Naive thymus-derived CD8-positive, alpha-beta T cell (primary cell): ENCODE measurements at regions not wholly inside any gene's neighbourhood (a gene's known extent, or its start where the extent isn't known, plus 50 kb on each side); places are given as distances from the start of the nearest gene placed in this dataset.

Source experiments
- ATAC-seq, 2 donors: fragments of 150-1000 bp; cut with Tn5 transposase in 1 of 2; sonication (Bioruptor Pico), chemical (Tn5 transposase) in 1 of 2; 1 replicate in 1 of 2; 2 replicates in 1 of 2; pipeline ENCODE4 v1.10.0; 2021; ENCODE audit warnings: mild to moderate bottlenecking in 2 of 2, moderate library complexity in 2 of 2
- POLR2A ChIA-PET: fragments of 350-600 bp; sonication (Branson Sonifier 250); formaldehyde crosslinking; loops from one replicate; lab custom pipeline; 2021; ENCODE audit warnings: antibody characterized with exemption; lab: Charles Lee
- DNase-seq, 10 donors: peaks; one replicate each; pipeline versions ENCODE4 v3.0.0 to v3.0.0-alpha.2; 2020 to 2022
- H3K27ac Mint-ChIP-seq, 10 donors: one replicate each; pipeline ENCODE4 v1.8.0; 2020 to 2022; ENCODE audit warnings: mild to moderate bottlenecking in 10 of 10, mixed read lengths in 10 of 10, moderate library complexity in 4 of 10, inconsistent platforms in 1 of 10
- H3K27me3 Mint-ChIP-seq, 5 donors: one replicate each; pipeline ENCODE4 v1.8.0; 2021 to 2022; ENCODE audit warnings: mixed read lengths in 5 of 5
- H3K36me3 Mint-ChIP-seq, 3 donors: one replicate each; pipeline ENCODE4 v1.8.0; 2020 to 2022; ENCODE audit warnings: mixed read lengths in 3 of 3, mild to moderate bottlenecking in 2 of 3, inconsistent platforms in 1 of 3
- H3K4me1 Mint-ChIP-seq, 4 donors: one replicate each; pipeline ENCODE4 v1.8.0; 2021 to 2022; ENCODE audit warnings: mixed read lengths in 4 of 4
- H3K4me3 Mint-ChIP-seq, 10 donors: one replicate each; pipeline ENCODE4 v1.8.0; 2020 to 2022; ENCODE audit warnings: mild to moderate bottlenecking in 10 of 10, mixed read lengths in 10 of 10, moderate library complexity in 6 of 10, inconsistent platforms in 1 of 10
- H3K9me3 Mint-ChIP-seq, 9 donors: one replicate each; pipeline ENCODE4 v1.8.0; 2020 to 2022; ENCODE audit warnings: mixed read lengths in 9 of 9, mild to moderate bottlenecking in 3 of 9, inconsistent platforms in 1 of 9, moderate library complexity in 1 of 9

DNA sequence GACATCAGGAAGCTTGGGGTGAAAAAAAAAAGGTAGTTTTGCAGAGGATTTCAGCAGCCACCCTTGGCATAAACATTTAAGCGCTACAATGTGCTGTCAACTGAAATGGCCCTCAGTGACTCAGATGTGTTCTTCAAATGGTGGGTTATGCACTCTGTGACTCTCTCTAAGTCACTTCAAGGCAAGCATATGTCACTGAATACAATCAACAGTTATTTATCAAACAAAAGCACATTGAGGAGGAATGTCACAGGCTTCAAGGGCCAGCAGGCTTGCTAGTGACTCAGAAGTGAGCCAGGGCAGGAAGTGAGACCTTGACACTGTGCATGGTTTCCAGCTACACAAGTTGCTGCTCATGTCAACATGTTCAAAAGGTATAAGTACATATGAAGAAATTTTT, 523.7 kb upstream of the HTR2A start:
- no peak overlapping the region for H3K27ac Mint-ChIP-seq
- no peak overlapping the region for H3K4me3 Mint-ChIP-seq
- peaks cover 0 to 9% (median 0%) of the 10 kb centered on the region in 9 donors for H3K9me3 Mint-ChIP-seq
- H3K4me1 Mint-ChIP-seq, result no peaks in the 10 kb centered on the region
- no peak for ATAC-seq
- H3K36me3 Mint-ChIP-seq, result no peaks in the 10 kb centered on the region
- POLR2A ChIA-PET, result no interaction called here
- peaks cover 0 to 1% (median 0%) of the 10 kb centered on the region in 5 donors for H3K27me3 Mint-ChIP-seq
- DNase-seq, result no peak

DNA sequence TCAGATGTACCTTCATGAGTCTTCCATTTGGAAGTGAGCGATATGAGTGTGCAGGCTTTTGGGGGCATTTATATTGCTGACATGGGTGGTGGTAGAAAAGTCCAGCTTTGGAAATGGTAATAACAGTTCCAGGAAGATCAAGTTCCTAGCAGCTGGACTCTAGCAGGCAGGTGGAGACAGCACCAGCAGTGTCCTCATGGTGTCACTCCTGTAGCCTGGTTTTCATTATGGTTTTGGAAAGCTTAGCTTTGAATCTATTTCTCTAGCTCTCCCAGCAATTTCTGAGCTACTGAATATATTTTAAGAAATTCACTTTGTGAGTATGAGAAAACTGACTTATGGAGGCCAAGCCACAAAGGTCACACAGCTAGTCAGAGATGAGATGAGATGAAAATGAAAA, 523.2 kb upstream of the HTR2A start:
- Mint-ChIP-seq H3K27ac (no peak overlapping the region), H3K27me3 (peaks cover 0 to 1% (median 0%) of the 10 kb centered on the region in 5 donors), H3K36me3 (no peaks in the 10 kb centered on the region), H3K4me3 (no peak overlapping the region), H3K9me3 (peaks cover 0 to 9% (median 0%) of the 10 kb centered on the region in 9 donors), H3K4me1 (no peaks in the 10 kb centered on the region)
- ATAC-seq (no peak), DNase-seq (no peak)
- POLR2A ChIA-PET, result no interaction called here

DNA sequence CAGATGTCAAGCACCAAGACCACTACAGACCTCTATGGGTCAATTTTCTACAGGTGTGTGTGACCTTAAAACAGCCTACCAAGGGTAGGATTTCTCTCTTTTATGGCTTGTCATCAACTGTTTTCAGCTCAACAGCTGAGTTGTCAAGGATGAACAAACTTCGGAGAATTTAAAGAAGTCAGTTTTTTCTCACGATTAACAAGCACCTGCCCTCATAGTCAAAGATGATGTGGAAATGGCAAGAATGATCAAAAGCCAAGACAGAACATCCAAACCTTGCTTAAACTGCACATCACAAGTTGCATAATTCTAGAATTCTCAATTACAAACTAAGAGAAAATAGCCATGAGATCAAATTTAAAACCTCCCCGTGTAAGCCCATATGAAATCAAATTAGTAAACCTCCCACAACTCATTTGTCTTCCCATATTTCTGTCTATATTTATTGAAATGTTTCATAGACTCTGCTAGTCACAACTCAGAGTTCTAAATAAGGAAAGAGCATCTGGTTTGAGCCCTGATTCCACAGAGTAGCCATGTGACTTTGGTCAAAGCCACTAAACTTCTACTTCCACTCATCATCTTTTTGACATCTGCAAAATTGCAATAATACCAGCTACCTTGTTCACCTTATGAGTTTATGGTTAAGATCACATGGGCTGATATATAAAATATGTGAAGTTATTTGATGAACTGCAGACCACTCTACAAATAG, 521.5 kb upstream of the HTR2A start:
- Mint-ChIP-seq H3K9me3 (peaks cover 0 to 9% (median 0%) of the 10 kb centered on the region in 9 donors), H3K27ac (no peak overlapping the region), H3K4me1 (no peaks in the 10 kb centered on the region), H3K4me3 (no peak overlapping the region), H3K36me3 (no peaks in the 10 kb centered on the region), H3K27me3 (no peaks in the 10 kb centered on the region)
- DNase-seq, result no peak
- no peak for ATAC-seq
- POLR2A ChIA-PET, result no interaction called here

DNA sequence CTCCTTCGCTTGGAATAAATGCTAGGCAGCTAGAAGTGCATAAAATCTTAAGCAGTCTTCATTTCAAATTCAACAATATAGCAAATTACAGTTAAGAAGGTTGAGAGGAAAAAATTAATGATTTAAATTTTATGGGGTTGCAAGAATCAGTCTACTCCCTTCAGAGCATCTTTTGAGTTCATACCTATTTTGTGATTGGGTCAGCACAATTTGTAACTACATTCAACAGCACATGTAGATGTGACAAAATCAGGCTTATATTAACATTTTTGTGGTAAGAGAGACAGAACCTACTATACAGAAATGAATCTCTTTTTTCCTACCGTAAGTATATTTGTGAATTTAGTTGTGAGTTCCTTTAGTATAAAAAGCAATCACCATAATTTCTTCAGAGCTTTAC, 520.6 kb upstream of the HTR2A start:
- Mint-ChIP-seq H3K4me3 (no peak overlapping the region), H3K9me3 (peaks cover 0 to 9% (median 0%) of the 10 kb centered on the region in 9 donors), H3K4me1 (no peaks in the 10 kb centered on the region), H3K27ac (no peak overlapping the region), H3K27me3 (no peaks in the 10 kb centered on the region), H3K36me3 (no peaks in the 10 kb centered on the region)
- ATAC-seq, result no peak
- POLR2A ChIA-PET, result no interaction called here
- DNase-seq, result no peak

DNA sequence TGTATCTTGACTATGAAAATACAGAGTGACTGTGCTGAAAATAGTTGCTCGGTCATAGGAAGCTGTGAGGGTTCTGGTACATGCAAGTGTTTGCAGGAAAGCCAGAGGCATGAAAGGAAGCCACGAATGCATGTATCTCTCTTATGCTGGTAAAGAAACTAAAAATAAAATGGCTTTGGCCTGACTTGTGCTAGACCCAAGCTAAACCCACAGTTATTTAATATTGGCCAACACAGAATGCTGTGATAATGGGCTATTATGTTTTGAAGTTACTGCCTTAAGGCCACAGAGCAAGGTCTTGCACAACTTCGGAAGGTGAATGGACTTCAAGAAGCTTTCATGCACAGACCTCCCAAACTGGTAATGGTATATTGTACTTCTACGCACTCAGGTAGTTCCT, 518.2 kb upstream of the HTR2A start:
- H3K4me1 Mint-ChIP-seq, result no peaks in the 10 kb centered on the region
- H3K27ac Mint-ChIP-seq, result no peak overlapping the region
- POLR2A ChIA-PET, result no interaction called here
- no peaks in the 10 kb centered on the region for H3K36me3 Mint-ChIP-seq
- no peak overlapping the region for H3K4me3 Mint-ChIP-seq
- DNase-seq (no peak), ATAC-seq (no peak)
- H3K9me3 Mint-ChIP-seq, result peaks cover 0 to 9% (median 0%) of the 10 kb centered on the region in 9 donors
- H3K27me3 Mint-ChIP-seq, result no peaks in the 10 kb centered on the region

DNA sequence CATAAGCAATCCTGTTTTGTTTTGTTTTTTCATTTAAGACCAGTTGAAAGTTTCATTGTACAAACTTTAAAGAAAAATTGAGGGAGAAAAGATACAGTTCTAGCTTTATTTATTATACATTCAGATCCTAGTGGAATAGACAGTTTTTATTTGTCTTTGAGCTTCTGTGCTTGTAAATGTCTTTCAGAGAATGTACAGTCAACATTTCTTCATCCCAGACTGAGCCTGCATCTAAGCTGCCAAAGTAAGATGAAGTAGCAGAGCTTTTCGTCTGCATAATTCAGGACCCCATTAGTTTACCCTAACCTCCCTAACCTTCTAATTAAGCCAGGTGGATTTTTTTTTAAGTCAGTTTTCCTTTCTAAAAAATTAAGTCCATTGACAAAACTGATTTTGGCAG, 516.7 kb upstream of the HTR2A start:
- ATAC-seq (no peak), DNase-seq (no peak)
- no peak overlapping the region for H3K27ac Mint-ChIP-seq
- peaks cover 0 to 7% (median 0%) of the 10 kb centered on the region in 9 donors for H3K9me3 Mint-ChIP-seq
- H3K4me3 Mint-ChIP-seq, result no peak overlapping the region
- no peaks in the 10 kb centered on the region for H3K36me3 Mint-ChIP-seq
- POLR2A ChIA-PET, result no interaction called here
- H3K4me1 Mint-ChIP-seq, result no peaks in the 10 kb centered on the region
- no peaks in the 10 kb centered on the region for H3K27me3 Mint-ChIP-seq

DNA sequence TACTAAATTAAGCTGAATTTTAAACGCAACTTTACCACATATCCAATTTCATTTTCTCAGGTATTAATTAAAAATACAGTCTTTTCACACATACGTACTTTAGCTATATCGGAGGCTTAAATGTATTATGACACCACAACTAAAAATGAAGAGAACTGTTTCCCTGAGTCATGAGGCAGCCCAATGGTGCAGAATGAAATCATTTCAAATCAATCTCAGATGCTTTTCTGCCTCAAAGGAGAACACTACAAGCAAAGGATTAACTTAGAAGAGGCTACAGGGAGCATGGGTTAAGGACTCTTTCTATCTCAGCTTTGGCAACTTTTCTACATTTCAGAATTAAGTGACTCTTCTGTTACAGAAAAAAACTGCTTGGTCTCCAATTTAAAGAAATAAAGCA, 516.3 kb upstream of the HTR2A start:
- H3K4me3 Mint-ChIP-seq, result no peak overlapping the region
- H3K4me1 Mint-ChIP-seq, result no peaks in the 10 kb centered on the region
- H3K27me3 Mint-ChIP-seq, result no peaks in the 10 kb centered on the region
- ATAC-seq (no peak), DNase-seq (no peak)
- POLR2A ChIA-PET, result no interaction called here
- H3K9me3 Mint-ChIP-seq, result peaks cover 0 to 3% (median 0%) of the 10 kb centered on the region in 9 donors
- no peak overlapping the region for H3K27ac Mint-ChIP-seq
- H3K36me3 Mint-ChIP-seq, result no peaks in the 10 kb centered on the region

DNA sequence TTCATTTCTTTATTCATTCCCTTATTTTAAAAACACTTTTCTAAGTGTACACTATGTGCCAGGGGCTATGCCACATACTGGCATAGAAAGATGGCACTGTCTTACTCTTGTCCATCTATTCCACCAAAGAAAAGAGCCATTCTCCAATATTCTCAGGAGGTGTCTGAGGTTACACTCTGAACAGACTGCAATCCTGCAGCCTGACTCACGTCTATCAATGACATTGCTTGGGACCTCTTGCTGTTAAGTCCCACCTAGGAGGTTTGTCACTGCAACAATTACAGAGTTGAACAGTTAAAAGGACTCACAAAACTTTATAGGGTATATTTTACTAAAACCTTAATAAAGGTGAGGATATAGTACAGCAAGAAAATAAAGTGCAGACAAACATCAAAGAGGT, 512.9 kb upstream of the HTR2A start:
- no peak for ATAC-seq
- Mint-ChIP-seq H3K9me3 (peaks cover 0 to 3% (median 0%) of the 10 kb centered on the region in 9 donors), H3K4me3 (no peak overlapping the region), H3K27me3 (no peaks in the 10 kb centered on the region), H3K4me1 (no peaks in the 10 kb centered on the region), H3K27ac (no peak overlapping the region), H3K36me3 (no peaks in the 10 kb centered on the region)
- no peak for DNase-seq
- POLR2A ChIA-PET, result no interaction called here

DNA sequence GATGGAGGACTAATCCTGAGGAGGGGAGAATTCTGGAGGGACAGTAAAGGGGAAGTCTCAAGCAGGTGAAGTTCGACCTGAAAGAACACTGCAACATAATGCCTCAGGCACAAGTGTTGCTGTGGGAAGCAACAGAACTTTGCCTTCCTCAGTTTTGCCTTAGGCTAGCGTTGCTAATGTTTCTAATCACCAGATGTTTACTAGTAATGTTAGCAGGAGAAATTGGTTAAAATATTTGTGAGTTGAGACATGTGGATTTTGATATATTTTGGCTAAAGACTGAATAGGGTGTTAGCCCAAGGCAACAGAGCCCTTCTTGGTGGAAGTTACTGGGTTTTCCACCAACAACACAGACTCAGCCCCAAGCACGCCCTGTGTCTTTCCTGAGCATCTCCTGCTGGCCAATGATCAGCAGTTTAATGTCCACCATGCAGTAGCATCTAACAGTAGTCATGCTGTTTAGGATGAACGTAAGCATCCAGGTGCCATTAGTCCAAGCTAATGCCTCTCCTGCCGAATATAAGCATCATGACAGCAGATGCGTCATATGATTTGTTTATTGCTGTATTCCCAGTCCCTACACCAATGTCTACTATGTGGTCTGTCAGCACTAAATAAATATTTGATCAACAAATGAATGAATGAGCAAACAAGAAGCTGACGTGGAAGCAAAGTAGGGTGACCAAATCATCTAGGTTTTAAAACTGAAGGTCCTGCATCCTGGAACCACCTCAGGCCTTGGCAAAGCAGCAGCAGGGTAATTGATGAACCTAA, 511.9 kb upstream of the HTR2A start:
- Mint-ChIP-seq H3K36me3 (no peaks in the 10 kb centered on the region), H3K9me3 (peaks cover 0 to 3% (median 0%) of the 10 kb centered on the region in 9 donors), H3K27me3 (no peaks in the 10 kb centered on the region), H3K27ac (no peak overlapping the region), H3K4me1 (no peaks in the 10 kb centered on the region), H3K4me3 (no peak overlapping the region)
- POLR2A ChIA-PET, result no interaction called here
- ATAC-seq (no peak), DNase-seq (no peak)

DNA sequence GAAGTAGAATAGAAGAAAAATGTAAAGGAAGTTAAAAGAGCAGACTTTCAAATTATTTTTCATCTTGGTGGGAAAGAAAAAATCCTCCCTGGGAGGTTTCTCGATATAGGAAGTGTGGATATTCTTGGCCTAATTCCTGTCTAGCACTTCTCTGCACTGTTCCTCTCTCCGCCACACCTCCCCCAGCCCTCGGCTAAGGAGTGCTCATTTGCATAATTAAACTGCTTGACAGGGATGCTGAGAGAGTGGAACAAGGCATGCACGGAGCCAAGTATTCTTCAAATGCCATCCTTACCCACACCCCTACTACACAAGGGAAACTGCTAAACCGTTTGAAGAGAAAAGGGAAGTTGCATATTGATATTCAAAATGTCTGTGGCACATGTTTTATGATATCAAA, 511.0 kb upstream of the HTR2A start:
- Mint-ChIP-seq H3K9me3 (peaks cover 0 to 3% (median 0%) of the 10 kb centered on the region in 9 donors), H3K4me3 (no peak overlapping the region), H3K27ac (no peak overlapping the region), H3K36me3 (no peaks in the 10 kb centered on the region), H3K27me3 (no peaks in the 10 kb centered on the region), H3K4me1 (no peaks in the 10 kb centered on the region)
- no peak for DNase-seq
- POLR2A ChIA-PET, result no interaction called here
- no peak for ATAC-seq

DNA sequence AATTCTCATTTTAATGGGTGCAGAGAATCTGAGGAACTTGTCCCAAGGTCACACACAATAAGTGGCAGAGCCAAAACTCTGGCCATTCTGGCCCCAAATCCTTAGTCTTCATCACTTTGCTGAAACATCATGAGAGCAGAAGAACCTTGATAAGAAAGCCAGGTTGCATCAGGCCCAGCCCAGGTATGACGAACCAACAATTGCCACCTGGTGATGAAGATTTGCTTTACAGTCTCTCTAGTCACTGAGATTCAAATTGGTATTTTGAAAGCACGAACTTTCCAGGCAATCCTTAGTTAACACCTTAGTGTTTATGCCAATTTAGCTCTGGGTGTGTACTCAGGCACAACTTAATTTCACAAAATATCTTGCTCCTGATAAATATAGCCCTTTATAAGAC, 502.7 kb upstream of the HTR2A start:
- Mint-ChIP-seq H3K4me1 (peaks cover 0 to 1% (median 0%) of the 10 kb centered on the region in 4 donors), H3K36me3 (no peaks in the 10 kb centered on the region), H3K4me3 (no peak overlapping the region), H3K9me3 (peaks cover 0 to 22% (median 0%) of the 10 kb centered on the region in 9 donors), H3K27me3 (no peaks in the 10 kb centered on the region), H3K27ac (no peak overlapping the region)
- POLR2A ChIA-PET, result no interaction called here
- ATAC-seq (no peak), DNase-seq (no peak)

DNA sequence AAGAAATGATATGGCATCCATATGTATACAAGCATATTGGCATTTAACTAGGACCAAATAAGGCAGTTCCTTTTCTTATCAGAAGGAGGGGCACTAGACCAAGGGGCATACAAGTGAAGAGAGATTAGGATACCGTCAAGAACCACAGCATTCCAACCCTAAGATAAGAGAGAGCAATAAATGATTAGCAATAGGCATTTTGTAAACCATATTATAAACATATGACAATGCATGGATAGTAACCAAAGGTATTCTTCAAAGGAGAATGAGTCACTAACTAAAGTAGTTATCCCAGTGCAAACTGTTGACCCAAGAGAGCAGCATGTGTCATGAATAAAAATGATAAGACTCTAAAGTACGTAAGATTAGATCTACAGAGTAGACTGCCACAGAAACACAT, 500.9 kb upstream of the HTR2A start:
- Mint-ChIP-seq H3K36me3 (no peaks in the 10 kb centered on the region), H3K4me3 (no peak overlapping the region), H3K27ac (no peak overlapping the region), H3K4me1 (peaks cover 0 to 1% (median 0%) of the 10 kb centered on the region in 4 donors), H3K27me3 (no peaks in the 10 kb centered on the region), H3K9me3 (peaks cover 0 to 26% (median 0%) of the 10 kb centered on the region in 9 donors)
- no peak for DNase-seq
- no peak for ATAC-seq
- POLR2A ChIA-PET, result no interaction called here

DNA sequence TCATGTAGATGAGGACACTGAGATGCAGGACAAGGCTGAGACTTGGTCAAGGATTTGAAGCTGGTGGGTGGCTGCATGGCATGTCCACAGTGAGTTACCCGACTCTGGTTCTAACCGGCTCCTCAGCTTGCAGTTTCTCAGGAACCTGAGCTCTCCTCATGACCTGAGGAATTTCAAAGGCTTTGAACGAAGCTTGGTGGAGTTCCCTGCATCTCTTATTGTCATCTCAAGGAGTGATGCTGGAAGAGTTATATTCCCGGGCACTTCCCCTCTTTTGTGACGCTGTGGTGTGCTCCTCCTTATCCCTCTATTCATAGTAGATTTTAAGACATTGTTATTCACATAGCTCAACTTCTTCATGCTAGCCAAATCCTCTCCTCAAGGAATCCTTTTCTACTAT, 500.1 kb upstream of the HTR2A start:
- no peak for ATAC-seq
- H3K27me3 Mint-ChIP-seq, result no peaks in the 10 kb centered on the region
- H3K4me3 Mint-ChIP-seq, result no peak overlapping the region
- no peak overlapping the region for H3K27ac Mint-ChIP-seq
- H3K36me3 Mint-ChIP-seq, result no peaks in the 10 kb centered on the region
- H3K9me3 Mint-ChIP-seq, result peaks cover 0 to 30% (median 3%) of the 10 kb centered on the region in 9 donors
- peaks cover 0 to 1% (median 0%) of the 10 kb centered on the region in 4 donors for H3K4me1 Mint-ChIP-seq
- no peak for DNase-seq
- POLR2A ChIA-PET, result no interaction called here
